ENCODE measurements at regions not wholly inside any gene's neighbourhood (a gene's known extent, or its start where the extent isn't known, plus 50 kb on each side); places are given as distances from the start of the nearest gene placed in this dataset.
A peak's percentile ranks its signal among the peaks of the same experiment; 100 is the strongest.
"Not testable (repeated sequence)": the region's sequence is repeated elsewhere in the genome, so short reads cannot be mapped to it uniquely, and the experiment has no call there.

DNA sequence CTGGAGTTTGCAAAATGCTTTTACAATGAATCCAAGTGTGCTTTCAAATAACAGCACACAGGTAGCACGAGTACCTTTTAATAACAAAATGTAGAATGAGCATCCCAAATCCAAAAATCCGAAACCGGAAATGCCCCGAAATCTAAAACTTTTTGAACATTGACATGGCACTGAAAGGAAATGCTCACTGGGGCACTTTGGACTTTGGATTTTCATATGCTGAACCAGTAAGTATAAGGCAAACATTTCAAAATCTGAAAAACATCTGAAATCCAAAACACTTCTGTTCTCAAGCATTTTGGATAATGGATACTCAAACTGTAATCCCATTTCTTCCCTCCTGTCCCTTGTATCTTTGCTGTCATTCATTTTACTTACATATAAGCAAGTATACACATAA is 50.1 kb downstream of the GCNT4 start:
- DNase-seq (ENCODE audit: low spot score), result no peak

DNA sequence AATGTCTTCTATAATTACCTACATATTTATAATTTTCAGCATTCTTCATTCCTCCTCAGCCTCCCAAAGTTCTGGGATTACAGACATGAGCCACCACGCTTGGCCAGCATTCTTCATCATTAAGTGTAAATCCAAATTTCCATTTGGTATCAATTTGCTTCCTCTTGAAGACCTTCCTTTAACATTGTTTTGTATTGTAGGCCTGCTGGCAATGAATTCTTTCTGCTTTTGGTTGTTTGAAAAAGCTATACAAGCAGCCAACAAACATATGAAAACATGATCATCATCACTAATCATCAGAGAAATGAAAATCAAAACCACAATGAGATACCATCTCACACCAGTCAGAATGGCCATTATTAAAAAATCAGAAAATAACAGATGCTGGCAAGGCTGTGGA is 56.4 kb downstream of the GCNT4 start:
- no peak for DNase-seq (ENCODE audit: low spot score)

DNA sequence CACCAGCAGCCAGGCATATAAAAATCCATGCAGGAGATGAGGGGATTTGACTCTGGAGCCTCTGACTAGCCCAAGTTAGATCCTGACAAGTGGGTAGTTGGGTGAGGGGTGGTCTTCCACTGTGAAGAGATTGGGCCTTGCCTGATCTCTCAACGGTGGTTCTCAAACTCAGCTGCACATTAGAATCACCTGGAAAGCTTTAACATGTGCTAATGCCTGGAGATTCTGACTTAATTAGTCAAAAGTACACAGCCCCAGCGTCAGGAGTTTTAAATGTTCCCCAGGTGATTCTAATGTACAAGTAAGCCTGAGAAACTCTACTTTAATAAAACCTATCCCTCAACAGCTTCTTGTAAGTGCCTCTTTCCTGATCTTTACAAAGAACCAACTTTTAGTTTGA is 57.5 kb downstream of the GCNT4 start:
- no peak for DNase-seq (ENCODE audit: low spot score)

DNA sequence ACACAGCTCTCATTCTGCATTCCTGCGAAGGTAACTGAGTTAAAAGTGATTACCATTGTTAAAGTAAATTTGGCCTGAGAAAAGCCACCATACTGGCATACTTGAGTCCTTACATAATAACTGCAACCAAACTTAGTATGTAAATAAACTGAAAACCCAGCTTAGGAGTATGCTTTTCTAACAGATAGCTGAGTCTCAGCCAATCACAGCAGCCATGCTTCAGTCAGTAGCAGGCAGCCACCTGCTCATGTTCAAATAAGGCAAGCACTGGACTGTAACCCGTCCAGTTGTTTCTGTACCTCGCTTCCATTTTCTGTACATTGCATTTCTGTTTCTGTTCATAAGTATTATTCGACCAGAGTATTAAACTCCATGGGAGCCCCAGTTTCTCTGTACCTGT is 58.6 kb downstream of the GCNT4 start:
- no peak for DNase-seq (ENCODE audit: low spot score)

GRCh38 chr5:74992791-74993190 is 59.6 kb downstream of the GCNT4 start:
- DNase-seq (ENCODE audit: low spot score), result no peak

DNA sequence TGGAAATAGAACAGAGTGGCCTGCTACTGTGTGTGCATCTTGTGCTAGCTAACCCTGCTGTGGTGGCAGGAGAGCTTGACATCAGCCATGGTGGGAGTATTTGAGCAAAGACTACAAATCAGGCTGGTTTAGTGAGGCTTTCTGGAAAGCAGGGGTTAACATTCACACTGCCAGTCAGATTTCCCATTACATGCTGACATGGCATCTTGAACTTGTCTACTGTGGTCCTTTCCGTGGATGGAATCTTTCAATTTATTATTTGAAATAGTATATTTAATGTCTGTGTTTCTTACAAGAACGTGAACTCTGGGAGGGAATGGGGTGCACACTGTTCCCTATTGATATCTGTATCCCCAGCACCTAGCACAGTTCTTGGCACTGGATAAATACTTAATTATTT is 60.8 kb downstream of the GCNT4 start:
- DNase-seq (ENCODE audit: low spot score), result no peak

DNA sequence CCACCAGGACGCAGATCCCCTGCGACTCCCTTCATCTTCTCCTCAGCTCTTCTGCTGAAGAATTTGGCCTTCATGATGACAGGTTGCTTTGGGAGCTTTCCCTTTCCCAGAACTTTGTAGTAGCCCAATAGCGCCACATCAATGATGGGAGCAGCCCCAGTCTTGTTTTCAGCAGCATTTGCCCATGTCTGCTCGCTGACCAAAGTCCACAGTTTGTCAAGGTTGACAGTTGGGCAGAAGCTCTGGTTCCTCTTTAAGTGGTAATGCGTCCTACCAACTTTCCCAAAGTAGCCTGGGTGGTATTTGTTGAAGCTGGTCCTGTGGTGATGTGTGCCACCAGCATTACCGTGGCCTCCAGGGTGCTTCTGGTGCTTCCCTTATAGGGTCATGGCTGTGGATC is 62.2 kb downstream of the GCNT4 start:
- DNase-seq (ENCODE audit: low spot score), result no peak

DNA sequence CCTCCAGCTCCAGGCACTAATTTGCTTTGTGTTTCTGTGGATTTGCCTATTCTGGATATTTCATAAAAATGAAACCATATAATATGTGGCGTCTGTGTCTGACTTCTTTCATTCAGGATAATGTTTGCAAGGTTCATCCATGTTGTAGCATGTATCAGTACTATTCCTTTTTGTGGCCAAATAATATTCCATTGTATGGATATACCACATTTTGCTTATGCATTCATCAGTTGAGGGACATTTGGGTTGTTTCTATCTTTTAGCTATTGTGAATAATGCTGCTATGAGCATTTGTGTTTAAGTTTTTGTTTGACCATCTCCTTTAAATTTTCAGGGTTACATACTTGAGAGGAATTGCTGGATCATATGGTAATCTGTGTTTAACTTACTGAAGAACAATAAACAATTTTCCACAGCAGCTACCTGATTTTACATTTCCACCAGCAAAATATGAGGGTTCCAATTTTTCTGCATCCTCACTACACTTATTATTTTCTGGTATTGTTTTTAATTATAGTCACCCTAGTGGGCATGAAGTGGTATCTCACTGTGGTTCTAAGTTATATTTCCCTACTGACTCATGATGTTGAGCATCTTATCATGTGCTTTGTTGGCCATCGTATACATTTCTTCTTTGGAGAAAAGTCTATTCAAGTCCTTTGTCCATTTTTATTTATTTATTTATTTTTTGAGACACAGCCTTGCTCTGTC is 63.9 kb downstream of the GCNT4 start:
- DNase-seq (ENCODE audit: low spot score), result no peak

- no peak for DNase-seq (ENCODE audit: low spot score)
These were observed 74.0 kb downstream of the GCNT4 start for GRCh38 chr5:74978345-74978744.

DNA sequence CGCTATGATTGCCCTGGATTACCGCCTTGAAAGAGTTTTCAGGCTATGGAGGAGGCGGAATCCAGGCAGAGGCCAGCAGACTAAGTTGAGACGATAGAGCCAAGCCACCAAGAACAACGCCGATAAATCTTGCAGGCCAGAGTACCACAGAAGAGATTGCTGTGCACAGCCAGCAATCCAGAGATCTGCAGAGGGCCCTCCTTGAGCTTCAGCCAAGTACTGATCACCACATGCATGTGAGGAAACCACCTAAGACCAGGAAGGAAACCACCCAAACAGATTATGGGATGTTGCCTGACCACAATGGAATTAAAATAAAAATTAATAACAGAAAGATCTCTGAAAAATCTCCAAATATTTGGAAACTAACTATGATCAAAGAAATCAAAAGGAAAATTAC is 74.9 kb downstream of the GCNT4 start:
- DNase-seq (ENCODE audit: low spot score), result no peak

- no peak for DNase-seq (ENCODE audit: low spot score)
These were observed 75.7 kb downstream of the GCNT4 start for GRCh38 chr5:74976651-74977050.

DNA sequence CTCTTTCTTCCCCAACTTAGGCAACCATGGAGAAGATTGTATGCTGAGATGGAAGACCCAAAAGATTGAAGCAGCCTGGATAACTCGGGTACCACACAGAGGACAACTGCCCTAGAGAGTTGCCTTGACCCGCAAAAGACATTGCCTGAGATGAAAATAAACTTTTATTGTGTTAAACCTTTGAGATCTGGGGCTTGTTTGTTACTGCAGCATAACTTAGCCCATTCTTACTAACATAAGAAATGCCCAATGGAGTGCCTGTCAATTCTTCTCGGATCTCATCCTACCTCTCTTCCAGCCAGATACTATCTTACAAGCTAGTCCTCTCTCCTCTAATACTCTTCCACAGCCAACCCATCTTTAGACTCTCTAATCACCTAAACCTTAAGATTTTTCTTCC is 76.8 kb downstream of the GCNT4 start:
- no peak for DNase-seq (ENCODE audit: low spot score)

DNA sequence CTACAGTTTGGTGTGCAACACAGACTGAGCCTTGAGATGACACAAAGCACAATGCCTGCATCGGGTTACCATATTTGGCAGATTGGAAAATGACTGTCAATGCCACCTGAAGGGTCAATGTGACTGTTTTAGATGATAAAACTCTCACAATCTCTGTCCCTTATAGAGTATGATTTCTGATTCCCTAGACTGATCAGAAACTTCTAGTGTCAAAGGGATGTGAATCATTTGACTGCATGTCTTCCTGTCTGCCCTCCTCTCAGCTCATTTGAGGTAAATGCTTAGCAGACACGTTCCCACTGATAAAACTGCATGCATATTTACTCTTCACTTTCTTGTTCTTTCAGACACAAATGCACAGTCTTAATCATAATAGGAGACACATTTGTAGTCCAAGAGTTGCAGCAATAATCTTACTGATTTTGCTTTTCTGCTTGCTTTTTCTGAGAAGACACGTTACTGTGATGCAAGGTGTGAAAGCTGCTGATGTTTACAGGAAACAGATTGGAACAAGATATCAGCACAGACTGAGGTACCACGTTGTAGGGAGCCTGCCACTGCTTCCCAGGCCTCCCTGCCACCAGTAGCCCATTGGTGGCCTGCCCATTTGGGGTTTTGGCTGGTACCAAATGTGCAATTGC is 77.8 kb downstream of the GCNT4 start:
- DNase-seq (ENCODE audit: low spot score), result peak; percentile 54

- no peak for DNase-seq (ENCODE audit: low spot score)
These were observed 78.7 kb downstream of the GCNT4 start for GRCh38 chr5:74973694-74974093.

GRCh38 chr5:74971947-74972460 is 80.4 kb downstream of the GCNT4 start:
- no peak for DNase-seq (ENCODE audit: low spot score)

DNA sequence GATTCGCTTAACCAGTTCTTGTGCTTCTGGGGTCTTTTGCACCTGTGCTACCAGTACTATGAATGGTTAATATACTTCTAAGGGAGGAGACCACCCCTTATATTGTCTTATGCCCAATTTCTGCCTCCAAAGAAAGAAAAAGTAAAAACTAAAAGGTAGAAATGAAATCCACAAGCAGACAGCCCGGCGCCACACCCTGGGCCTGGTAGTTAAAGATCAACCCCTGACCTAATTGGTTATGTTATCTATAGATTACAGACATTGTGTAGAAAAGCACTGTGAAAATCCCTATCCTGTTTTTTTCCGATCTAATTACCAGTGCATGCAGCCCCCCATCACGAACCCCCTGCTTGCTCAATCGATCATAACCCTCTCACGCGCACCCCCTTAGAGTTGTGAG is 81.5 kb downstream of the GCNT4 start:
- not testable (repeated sequence) for DNase-seq (ENCODE audit: low spot score)

- no peak for DNase-seq (ENCODE audit: low spot score)
These were observed 82.6 kb downstream of the GCNT4 start for GRCh38 chr5:74969726-74970125.

GRCh38 chr5:74966141-74967026 is 86.0 kb downstream of the GCNT4 start:
- DNase-seq (ENCODE audit: low spot score), result no peak

DNA sequence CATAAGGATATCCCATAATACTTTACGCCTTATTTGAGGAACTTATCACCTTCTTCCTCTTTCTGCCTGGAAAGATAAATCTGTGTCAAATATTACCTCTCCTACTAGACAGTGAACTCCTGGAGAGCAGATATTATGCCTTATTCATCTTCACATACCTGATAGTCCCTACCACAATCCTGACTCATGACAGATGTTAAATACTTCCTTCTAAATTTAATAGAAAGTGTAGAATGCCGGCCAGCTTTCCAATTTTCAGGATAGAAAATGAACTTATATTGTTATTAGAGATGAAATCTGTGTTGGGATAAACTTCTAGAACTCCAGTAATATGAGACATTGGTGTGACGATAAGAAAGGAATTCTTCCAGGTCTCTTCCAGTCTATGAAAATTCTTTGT is 89.0 kb downstream of the GCNT4 start:
- no peak for DNase-seq (ENCODE audit: low spot score)

DNA sequence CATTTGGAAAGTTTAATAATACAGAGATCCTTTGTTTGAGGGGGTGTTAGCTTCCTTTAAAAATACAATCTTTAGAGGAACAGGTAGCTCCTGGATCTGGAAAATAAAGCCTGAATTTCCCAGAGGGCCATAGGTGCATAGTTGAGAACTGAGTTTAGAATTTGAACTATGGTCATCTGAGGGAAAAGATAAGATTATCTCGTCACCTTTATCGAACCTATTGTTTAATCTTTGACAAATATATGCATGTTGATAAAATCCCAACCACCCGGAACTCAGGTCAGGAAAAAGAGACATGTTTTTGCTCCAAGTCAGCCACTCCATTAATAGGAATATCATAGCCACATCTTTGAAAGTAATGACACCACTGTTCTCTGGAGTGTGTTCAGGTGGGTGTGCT is 91.7 kb upstream of the FAM169A start:
- DNase-seq (ENCODE audit: low spot score), result no peak

DNA sequence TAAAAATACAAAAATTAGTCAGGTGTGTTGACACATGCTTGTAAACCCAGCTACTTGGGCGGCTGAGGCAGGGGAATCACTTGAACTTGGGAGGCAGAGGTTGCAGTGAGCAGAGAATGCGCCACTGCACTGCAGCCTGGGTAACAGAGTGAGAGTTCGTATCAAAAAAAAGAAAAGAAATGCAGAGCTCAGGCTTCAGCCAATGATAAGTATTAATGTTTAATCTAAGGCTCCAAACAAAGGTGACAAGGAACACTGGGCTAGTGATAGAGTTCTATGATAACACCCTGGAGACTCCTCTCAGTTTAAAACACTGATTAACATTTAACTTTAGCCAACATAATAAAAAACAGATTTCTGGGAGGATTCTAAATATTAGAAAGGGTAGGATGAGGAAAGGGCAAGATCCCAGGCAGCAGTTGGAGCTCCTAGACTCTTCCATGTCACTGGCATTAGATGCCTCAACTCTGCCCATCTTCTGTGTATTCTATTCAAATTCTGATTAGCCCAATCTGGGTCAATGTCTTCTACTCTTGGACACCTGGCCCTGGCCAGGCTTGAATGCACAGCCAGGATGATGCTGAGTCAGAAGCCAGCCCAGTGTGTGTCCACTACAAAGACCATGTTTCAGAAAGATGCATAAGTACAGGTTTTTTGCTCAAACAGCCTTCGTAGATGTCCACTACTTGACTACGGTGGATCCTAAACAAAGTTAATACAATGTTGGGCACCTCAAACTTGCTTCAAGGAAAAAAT is 91.0 kb upstream of the FAM169A start:
- no peak for DNase-seq (ENCODE audit: low spot score)

DNA sequence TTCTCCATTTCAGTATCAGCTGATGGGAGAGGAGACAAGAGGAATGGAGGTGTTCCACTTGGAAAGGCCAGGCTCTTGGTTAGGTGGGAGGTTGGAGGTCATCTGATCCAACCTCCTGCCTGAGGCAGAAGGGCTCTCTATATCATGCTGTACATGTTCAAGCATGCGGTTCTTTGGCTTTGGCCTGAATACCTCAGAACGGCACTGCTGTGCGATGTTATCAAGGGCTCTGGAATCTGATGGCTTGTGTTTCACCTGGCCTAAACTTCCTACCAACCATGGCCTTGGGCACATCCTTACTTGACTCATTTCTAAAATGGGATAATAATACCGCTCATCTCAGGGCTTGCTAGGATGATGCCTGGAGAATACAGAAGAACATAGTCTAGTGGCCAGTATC is 90.1 kb upstream of the FAM169A start:
- no peak for DNase-seq (ENCODE audit: low spot score)

Data from CD4-positive, alpha-beta T cell treated with Interleukin-2 at 100 ng/mL for 4 hours (primary cell).